ENCODE measurements at regions not wholly inside any gene's neighbourhood (a gene's known extent, or its start where the extent isn't known, plus 50 kb on each side); places are given as distances from the start of the nearest gene placed in this dataset.

GRCh38 chr6:40928763-40929162, 110.3 kb downstream of the UNC5CL start:
- Mint-ChIP-seq H3K27me3 (peaks cover 3% of the 10 kb centered on the region), H3K4me1 (no peaks in the 10 kb centered on the region), H3K9me3 (no peaks in the 10 kb centered on the region), H3K4me3 (no peak overlapping the region), H3K36me3 (no peaks in the 10 kb centered on the region), H3K27ac (no peak overlapping the region)
- DNase-seq: no peak

- Mint-ChIP-seq H3K36me3 (no peaks in the 10 kb centered on the region), H3K9me3 (no peaks in the 10 kb centered on the region), H3K4me3 (no peak overlapping the region), H3K27me3 (peaks cover 3% of the 10 kb centered on the region), H3K4me1 (no peaks in the 10 kb centered on the region), H3K27ac (no peak overlapping the region)
- DNase-seq: no peak
Observed at GRCh38 chr6:40928307-40928706, 110.7 kb downstream of the UNC5CL start.

- no peaks in the 10 kb centered on the region for H3K36me3 Mint-ChIP-seq
- no peaks in the 10 kb centered on the region for H3K4me1 Mint-ChIP-seq
- no peak overlapping the region for H3K27ac Mint-ChIP-seq
- H3K9me3 Mint-ChIP-seq: no peaks in the 10 kb centered on the region
- DNase-seq: no peak
- peaks cover 3% of the 10 kb centered on the region for H3K27me3 Mint-ChIP-seq
- H3K4me3 Mint-ChIP-seq: no peak overlapping the region
Observed at GRCh38 chr6:40925341-40925740, 113.7 kb downstream of the UNC5CL start.

GRCh38 chr6:40924839-40925238, 114.2 kb downstream of the UNC5CL start:
- no peak for DNase-seq
- Mint-ChIP-seq H3K4me1 (no peaks in the 10 kb centered on the region), H3K27me3 (peaks cover 3% of the 10 kb centered on the region), H3K9me3 (no peaks in the 10 kb centered on the region), H3K27ac (no peak overlapping the region), H3K36me3 (no peaks in the 10 kb centered on the region), H3K4me3 (no peak overlapping the region)

- Mint-ChIP-seq H3K4me1 (no peaks in the 10 kb centered on the region), H3K27me3 (peaks cover 6% of the 10 kb centered on the region), H3K4me3 (no peak overlapping the region), H3K36me3 (no peaks in the 10 kb centered on the region), H3K27ac (no peak overlapping the region), H3K9me3 (no peaks in the 10 kb centered on the region)
- no peak for DNase-seq
Observed at GRCh38 chr6:40923880-40924279, 115.1 kb downstream of the UNC5CL start.

- no peak for DNase-seq
- peaks cover 10% of the 10 kb centered on the region for H3K27me3 Mint-ChIP-seq
- H3K36me3 Mint-ChIP-seq: no peaks in the 10 kb centered on the region
- H3K4me1 Mint-ChIP-seq: no peaks in the 10 kb centered on the region
- H3K27ac Mint-ChIP-seq: no peak overlapping the region
- no peak overlapping the region for H3K4me3 Mint-ChIP-seq
- no peaks in the 10 kb centered on the region for H3K9me3 Mint-ChIP-seq
Observed at GRCh38 chr6:40923326-40923725, 115.7 kb downstream of the UNC5CL start.

- Mint-ChIP-seq H3K4me3 (no peak overlapping the region), H3K27ac (no peak overlapping the region), H3K4me1 (no peaks in the 10 kb centered on the region)
Observed at GRCh38 chr6:40922281-40922680, 116.7 kb downstream of the UNC5CL start.

GRCh38 chr6:40918040-40918651, 120.9 kb downstream of the UNC5CL start:
- Mint-ChIP-seq H3K27ac (no peak overlapping the region), H3K36me3 (no peaks in the 10 kb centered on the region), H3K9me3 (no peaks in the 10 kb centered on the region), H3K27me3 (peaks cover 11% of the 10 kb centered on the region), H3K4me1 (no peaks in the 10 kb centered on the region), H3K4me3 (no peak overlapping the region)
- no peak for DNase-seq

More at GRCh38 chr6:40922281-40922680, 116.7 kb downstream of the UNC5CL start:
- Mint-ChIP-seq H3K9me3 (no peaks in the 10 kb centered on the region), H3K36me3 (no peaks in the 10 kb centered on the region), H3K27me3 (peaks cover 14% of the 10 kb centered on the region)
- DNase-seq: no peak

GRCh38 chr6:40917603-40918002, 121.4 kb downstream of the UNC5CL start:
- Mint-ChIP-seq H3K27ac (no peak overlapping the region), H3K36me3 (no peaks in the 10 kb centered on the region), H3K4me1 (no peaks in the 10 kb centered on the region), H3K9me3 (no peaks in the 10 kb centered on the region), H3K4me3 (no peak overlapping the region), H3K27me3 (peaks cover 12% of the 10 kb centered on the region)
- DNase-seq: no peak

GRCh38 chr6:40916845-40917244, 122.2 kb downstream of the UNC5CL start:
- H3K4me3 Mint-ChIP-seq: no peak overlapping the region
- no peaks in the 10 kb centered on the region for H3K4me1 Mint-ChIP-seq
- no peaks in the 10 kb centered on the region for H3K36me3 Mint-ChIP-seq
- H3K9me3 Mint-ChIP-seq: no peaks in the 10 kb centered on the region
- peaks cover 17% of the 10 kb centered on the region for H3K27me3 Mint-ChIP-seq
- H3K27ac Mint-ChIP-seq: no peak overlapping the region
- DNase-seq: no peak

GRCh38 chr6:40915165-40915564, 123.9 kb downstream of the UNC5CL start:
- Mint-ChIP-seq H3K4me1 (peaks cover 1% of the 10 kb centered on the region), H3K4me3 (no peak overlapping the region), H3K27me3 (peaks cover 17% of the 10 kb centered on the region), H3K9me3 (no peaks in the 10 kb centered on the region), H3K27ac (no peak overlapping the region), H3K36me3 (no peaks in the 10 kb centered on the region)
- DNase-seq: no peak

- no peak for DNase-seq
- Mint-ChIP-seq H3K9me3 (no peaks in the 10 kb centered on the region), H3K27me3 (peaks cover 15% of the 10 kb centered on the region), H3K4me3 (no peak overlapping the region), H3K36me3 (no peaks in the 10 kb centered on the region), H3K4me1 (peaks cover 1% of the 10 kb centered on the region), H3K27ac (no peak overlapping the region)
Observed at GRCh38 chr6:40914005-40914404, 125.0 kb downstream of the UNC5CL start.

GRCh38 chr6:40912158-40912946, 126.7 kb downstream of the UNC5CL start:
- Mint-ChIP-seq H3K36me3 (no peaks in the 10 kb centered on the region), H3K9me3 (no peaks in the 10 kb centered on the region), H3K4me1 (peaks cover 1% of the 10 kb centered on the region), H3K4me3 (no peak overlapping the region), H3K27ac (no peak overlapping the region), H3K27me3 (peaks cover 14% of the 10 kb centered on the region)
- peak; percentile 16 for DNase-seq

- Mint-ChIP-seq H3K4me1 (peaks cover 1% of the 10 kb centered on the region), H3K9me3 (no peaks in the 10 kb centered on the region), H3K4me3 (no peak overlapping the region), H3K27ac (no peak overlapping the region), H3K27me3 (peaks cover 18% of the 10 kb centered on the region), H3K36me3 (no peaks in the 10 kb centered on the region)
- no peak for DNase-seq
Observed at GRCh38 chr6:40910260-40910893, 128.6 kb downstream of the UNC5CL start.

GRCh38 chr6:40909811-40910210, 129.2 kb downstream of the UNC5CL start:
- DNase-seq: no peak
- Mint-ChIP-seq H3K36me3 (no peaks in the 10 kb centered on the region), H3K4me3 (no peak overlapping the region), H3K9me3 (no peaks in the 10 kb centered on the region), H3K27me3 (peaks cover 18% of the 10 kb centered on the region), H3K27ac (no peak overlapping the region), H3K4me1 (peaks cover 1% of the 10 kb centered on the region)

Measured in activated naive CD8-positive, alpha-beta T cell treated with anti-CD3 and anti-CD28 coated beads for 36 hours (primary cell).